Endothelial cell of umbilical vein (primary cell): ENCODE measurements at regions not wholly inside any gene's neighbourhood (a gene's known extent, or its start where the extent isn't known, plus 50 kb on each side); places are given as distances from the start of the nearest gene placed in this dataset.

Experiments used
- BruUV-seq: library from RNA; stranded (reverse); fragments of 400-500 nt; replicated peaks from 2 replicates; lab custom pipeline; 2021; lab: Mats Ljungman, UMichigan
- CTCF ChIA-PET: fragments of 300-600, 350-600 bp; sonication (Branson Sonifier 250); formaldehyde crosslinking; loops from one replicate; lab custom pipeline; 2021; ENCODE audit warnings: antibody characterized with exemption, inconsistent platforms; lab: Charles Lee
- POLR2A ChIA-PET: fragments of 300-600, 350-600 bp; sonication (Branson Sonifier 250); formaldehyde crosslinking; loops from one replicate; lab custom pipeline; 2021; ENCODE audit warnings: antibody characterized with exemption, inconsistent platforms; lab: Charles Lee
- DNase-seq: peaks from one replicate; pipeline ENCODE4 v3.0.0-alpha.2; 2011; ENCODE audit warnings: low read depth, low spot score
- FAIRE-seq: peaks from 2 replicates; lab custom pipeline; 2011; peaks lifted over from hg19 to GRCh38; lab: Jason Lieb, UNC
- H2AFZ ChIP-seq: 2 replicates; pipeline ENCODE4 v1.6.0; 2012; ENCODE audit warnings: low read depth, low read length, control low read depth, inconsistent platforms
- H3K27ac ChIP-seq: 2 replicates; pipeline ENCODE4 v1.5.1; 2011; ENCODE audit warnings: low read depth, mild to moderate bottlenecking, control low read depth, low read length, moderate library complexity; ENCODE audit not compliant: insufficient read depth
- H3K27me3 ChIP-seq, 2 experiments: 2 replicates each; pipeline versions ENCODE4 v1.6.0 to v1.6.1; 2011; ENCODE audit warnings: low read length in 2 of 2, mixed read lengths in 1 of 2; ENCODE audit not compliant: control insufficient read depth in 2 of 2, insufficient read depth in 2 of 2
- H3K36me3 ChIP-seq, 2 experiments: 2 replicates in 1 of 2; 3 replicates in 1 of 2; pipeline ENCODE4 v1.5.1; 2011; ENCODE audit warnings: low read length in 2 of 2, mild to moderate bottlenecking in 1 of 2, moderate library complexity in 1 of 2; ENCODE audit not compliant: control insufficient read depth in 2 of 2, insufficient read depth in 2 of 2; ENCODE audit errors: extremely low read depth in 1 of 2
- H3K4me1 ChIP-seq: 3 replicates; pipeline ENCODE4 v1.5.1; 2011; ENCODE audit warnings: mild to moderate bottlenecking, low read length; ENCODE audit not compliant: control insufficient read depth, insufficient read depth; ENCODE audit errors: extremely low read depth
- H3K4me2 ChIP-seq: 2 replicates; pipeline ENCODE4 v1.6.1; 2011; ENCODE audit warnings: low read length, control low read depth, mixed read lengths; ENCODE audit not compliant: insufficient read depth
- H3K4me3 ChIP-seq, 3 experiments: fragments of 200-600 bp in 1 of 3; sonication (generic), shearing (Covaris generic) in 1 of 3; replicated peaks in 1 of 3; 2 replicates each; pipeline ENCODE4 v1.5.1; 2011 to 2016; ENCODE audit warnings: control low read depth in 3 of 3, low read length in 3 of 3, mild to moderate bottlenecking in 2 of 3, inconsistent platforms in 1 of 3, low read depth in 1 of 3, moderate library complexity in 1 of 3; ENCODE audit not compliant: insufficient read depth in 1 of 3
- H3K79me2 ChIP-seq: 2 replicates; pipeline ENCODE4 v1.6.0; 2012; ENCODE audit warnings: low read length, inconsistent platforms; ENCODE audit not compliant: control insufficient read depth, insufficient read depth
- H3K9ac ChIP-seq: replicated peaks from 2 replicates; pipeline ENCODE3; 2011; ENCODE audit warnings: low read length, control low read depth; ENCODE audit not compliant: insufficient read depth; ENCODE audit errors: extremely low read depth
- H3K9me1 ChIP-seq: replicated peaks from 3 replicates; pipeline ENCODE4 v1.6.0; 2011; ENCODE audit warnings: mild to moderate bottlenecking, low read length; ENCODE audit not compliant: control insufficient read depth, insufficient read depth; ENCODE audit errors: extremely low read depth
- H3K9me3 ChIP-seq: replicated peaks from 2 replicates; pipeline ENCODE4 v1.5.1; 2012; ENCODE audit warnings: low read length, inconsistent platforms; ENCODE audit not compliant: control insufficient read depth, insufficient read depth
- H4K20me1 ChIP-seq: replicated peaks from 2 replicates; pipeline ENCODE3; 2011; ENCODE audit warnings: mild to moderate bottlenecking, low read length; ENCODE audit not compliant: control insufficient read depth, insufficient read depth; ENCODE audit errors: extremely low read depth
- CTCF ChIP-seq, 2 donors: IDR thresholded peaks; 1 replicate in 1 of 2; 2 replicates in 1 of 2; pipeline ENCODE4 v1.5.1; 2011; ENCODE audit warnings: low read length in 2 of 2, mild to moderate bottlenecking in 2 of 2, moderate library complexity in 2 of 2, control low read depth in 1 of 2, inconsistent platforms in 1 of 2, low read depth in 1 of 2; ENCODE audit not compliant: insufficient read depth in 1 of 2; ENCODE audit errors: extremely low read depth in 1 of 2
- EZH2 ChIP-seq: IDR thresholded peaks from 2 replicates; pipeline ENCODE4 v1.6.1; 2012; ENCODE audit warnings: borderline replicate concordance, low read depth, mild to moderate bottlenecking, moderate library complexity, low read length, inconsistent platforms; ENCODE audit not compliant: severe bottlenecking
- FOS ChIP-seq: IDR thresholded peaks from 2 replicates; pipeline ENCODE4 v1.6.1; 2011; ENCODE audit warnings: mild to moderate bottlenecking, low read length, moderate library complexity, borderline replicate concordance; ENCODE audit not compliant: insufficient read depth
- GATA2 ChIP-seq: IDR thresholded peaks from 2 replicates; pipeline ENCODE4 v1.7.0; 2011; ENCODE audit warnings: low read depth, mild to moderate bottlenecking, moderate library complexity, mixed read lengths, low read length; ENCODE audit not compliant: insufficient read length, insufficient read depth
- JUN ChIP-seq: IDR thresholded peaks from 2 replicates; pipeline ENCODE4 v1.6.1; 2011; ENCODE audit warnings: borderline replicate concordance, low read depth; ENCODE audit not compliant: insufficient read length, insufficient read depth
- MAX ChIP-seq: IDR thresholded peaks from 2 replicates; pipeline ENCODE4 v1.6.1; 2011; ENCODE audit not compliant: insufficient read depth, insufficient read length
- MYC ChIP-seq: IDR thresholded peaks from one replicate; pipeline ENCODE4 v1.6.1; 2011; ENCODE audit warnings: mild to moderate bottlenecking, low read depth, low read length
- POLR2A ChIP-seq: IDR thresholded peaks from 2 replicates; pipeline ENCODE4 v1.6.1; 2012; ENCODE audit warnings: low read depth, mild to moderate bottlenecking, control low read depth, low read length
- POLR2AphosphoS5 ChIP-seq: IDR thresholded peaks from 2 replicates; pipeline ENCODE4 v1.6.1; 2012; ENCODE audit warnings: low read depth, mild to moderate bottlenecking, control low read depth, low read length, moderate library complexity; ENCODE audit not compliant: insufficient read depth
- dilution Hi-C: fragments of 300-500 bp; cut with MboI; formaldehyde crosslinking; loops from one replicate; pipeline ENCODE4 v1.15.0; 2019; ENCODE audit warnings: low sequenced_read_pairs; ENCODE audit not compliant: extremely low pct_ligation_motif_present
- intact Hi-C: fragments of 100-400 bp; cut with micrococcal nuclease; formaldehyde crosslinking; loops from one replicate; pipeline ENCODE4 v1.10.0; 2022

GRCh38 chr1:87636198-87636892 is 307.7 kb downstream of the LMO4 start:
- Histone ChIP-seq H4K20me1 (no peaks in the 10 kb centered on the region), H3K4me2 (no peak overlapping the region), H3K27me3 (no peaks in the 10 kb centered on the region), H3K4me3 (no peak overlapping the region), H3K79me2 (no peaks in the 10 kb centered on the region), H3K27ac (no peak overlapping the region), H3K36me3 (no peaks in the 10 kb centered on the region), H3K9ac (no peak overlapping the region), H3K9me3 (no peaks in the 10 kb centered on the region), H3K9me1 (no peaks in the 10 kb centered on the region), H3K4me1 (no peaks in the 10 kb centered on the region), H2AFZ (no peak overlapping the region)
- POLR2A ChIA-PET: no interaction called here
- dilution Hi-C loops: no loop called here
- DNase-seq: no peak
- no TSS peak for BruUV-seq
- intact Hi-C loops: no loop called here
- TF ChIP-seq MAX (no peak), POLR2AphosphoS5 (no peak), MYC (no peak), FOS (no peak), EZH2 (no peak), GATA2 (no peak), POLR2A (no peak), CTCF (IDR thresholded peaks at IDR 0.05; ENCODE audit: extremely low read depth in 1 of 2, insufficient read depth in 1 of 2, low read depth in 1 of 2, low read length in 2 of 2) (no peak), JUN (no peak)
- FAIRE-seq: no peak
- CTCF ChIA-PET: no interaction called here
